Spinal cord (tissue), 9 donors: ENCODE measurements at regions not wholly inside any gene's neighbourhood (a gene's known extent, or its start where the extent isn't known, plus 50 kb on each side); places are given as distances from the start of the nearest gene placed in this dataset.

ENCODE experiments used
- DNase-seq, 6 donors: peaks; one replicate each; pipeline versions ENCODE4 v3.0.0 to v3.0.0-alpha.2; 2013 to 2015; ENCODE audit warnings: low spot score in 6 of 6, low read depth in 4 of 6
- H3K27ac ChIP-seq: one replicate; pipeline ENCODE4 v1.5.1; 2013; ENCODE audit warnings: low read depth, low read length, control low read depth
- H3K27me3 ChIP-seq: one replicate; pipeline ENCODE4 v1.6.1; 2013; ENCODE audit warnings: low read length; ENCODE audit not compliant: control insufficient read depth, insufficient read depth
- H3K36me3 ChIP-seq: one replicate; pipeline ENCODE4 v1.6.1; 2013; ENCODE audit warnings: low read length; ENCODE audit not compliant: control insufficient read depth, insufficient read depth
- H3K4me1 ChIP-seq: one replicate; pipeline ENCODE4 v1.6.1; 2013; ENCODE audit warnings: low read length; ENCODE audit not compliant: control insufficient read depth, insufficient read depth
- H3K4me3 ChIP-seq: one replicate; pipeline ENCODE4 v1.5.1; 2013; ENCODE audit warnings: low read depth, low read length, control low read depth
- H3K9me3 ChIP-seq: one replicate; pipeline ENCODE4 v1.6.1; 2013; ENCODE audit warnings: low read length; ENCODE audit not compliant: control insufficient read depth, insufficient read depth
- WGBS: methylation state at CpG from one replicate; pipeline ENCODE4 v1.1.5; 2013; ENCODE audit warnings: missing lambda C conversion rate; ENCODE audit not compliant: insufficient coverage; 5-methylcytosine and 5-hydroxymethylcytosine counted together
- donor health status: healthy.

DNA sequence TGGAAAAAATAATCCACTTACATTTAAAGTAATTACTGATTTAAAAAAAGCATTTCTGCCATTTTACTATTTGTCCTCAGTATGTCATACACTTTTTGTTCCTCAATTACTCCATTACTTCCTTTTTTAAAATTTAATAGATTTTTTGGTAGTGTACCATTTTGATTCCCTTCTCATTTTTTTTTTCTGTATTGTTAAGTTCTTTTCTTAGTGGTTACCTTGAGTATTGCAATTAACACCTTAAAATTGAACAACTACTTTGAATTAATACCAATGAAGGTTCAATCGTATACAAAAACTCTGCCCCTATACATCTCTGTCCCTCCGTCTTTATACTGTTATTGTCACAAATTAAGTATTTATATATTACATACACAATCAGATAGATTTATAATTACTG, 240.6 kb upstream of the LMCD1 start:
- Histone ChIP-seq H3K36me3 (no peaks in the 10 kb centered on the region), H3K27ac (no peak overlapping the region), H3K9me3 (peaks cover 2% of the 10 kb centered on the region), H3K4me3 (no peak overlapping the region), H3K4me1 (no peaks in the 10 kb centered on the region), H3K27me3 (no peaks in the 10 kb centered on the region)
- no peak for DNase-seq
- no CpG with 5 or more reads among the region's 2 CpGs for WGBS

DNA sequence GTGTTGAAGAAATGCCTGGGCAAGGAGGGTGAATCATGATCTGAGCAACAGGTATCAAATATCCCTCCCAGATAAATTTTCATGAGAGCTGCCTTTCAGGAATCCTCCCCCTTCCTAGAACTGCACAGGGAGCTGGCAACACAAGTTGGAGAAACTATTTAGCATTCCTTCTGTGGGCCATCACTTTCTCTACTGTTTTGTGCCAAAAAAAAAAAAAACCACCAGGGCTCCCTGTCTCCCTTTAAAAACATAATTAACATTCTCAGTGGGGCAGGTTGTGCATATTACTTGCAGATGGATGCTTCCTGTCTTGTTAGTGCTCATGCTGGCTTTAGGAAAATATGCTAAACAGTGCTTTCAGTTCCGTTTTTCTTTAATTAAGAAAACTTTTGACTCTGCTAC, 234.9 kb upstream of the LMCD1 start:
- peak in 3 of 6 donors; percentile 13 to 89 (median 78) for DNase-seq
- WGBS, result 17% methylated on average over 1 of the region's 1 CpG
- H3K36me3 ChIP-seq, result no peaks in the 10 kb centered on the region
- no peaks in the 10 kb centered on the region for H3K4me1 ChIP-seq
- H3K27ac ChIP-seq, result no peak overlapping the region
- no peaks in the 10 kb centered on the region for H3K9me3 ChIP-seq
- H3K4me3 ChIP-seq, result no peak overlapping the region
- H3K27me3 ChIP-seq, result no peaks in the 10 kb centered on the region

DNA sequence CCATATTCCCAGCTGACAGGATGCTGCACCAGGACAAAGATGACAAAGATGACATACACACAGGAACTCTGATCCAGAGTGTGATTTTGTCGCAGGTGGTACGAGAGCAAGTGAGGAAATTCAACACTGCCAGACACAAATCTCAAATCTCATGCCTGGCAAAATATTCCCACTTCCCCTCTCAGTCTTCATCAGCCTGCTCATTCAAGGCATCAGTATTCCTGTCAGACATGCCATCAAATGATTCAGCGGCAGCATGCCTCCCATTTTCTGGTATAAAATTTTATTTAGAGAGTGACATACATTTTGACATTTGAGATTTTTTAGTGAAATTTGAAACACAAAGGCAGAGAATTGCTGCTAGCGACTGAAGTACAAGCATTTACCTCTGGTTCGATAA, 228.1 kb upstream of the LMCD1 start:
- Histone ChIP-seq H3K4me1 (no peaks in the 10 kb centered on the region), H3K4me3 (no peak overlapping the region), H3K36me3 (no peaks in the 10 kb centered on the region), H3K9me3 (no peaks in the 10 kb centered on the region), H3K27me3 (no peaks in the 10 kb centered on the region), H3K27ac (no peak overlapping the region)
- DNase-seq, result peak in 2 of 6 donors; percentile 51 to 75
- 86% methylated on average over 2 of the region's 5 CpGs for WGBS

DNA sequence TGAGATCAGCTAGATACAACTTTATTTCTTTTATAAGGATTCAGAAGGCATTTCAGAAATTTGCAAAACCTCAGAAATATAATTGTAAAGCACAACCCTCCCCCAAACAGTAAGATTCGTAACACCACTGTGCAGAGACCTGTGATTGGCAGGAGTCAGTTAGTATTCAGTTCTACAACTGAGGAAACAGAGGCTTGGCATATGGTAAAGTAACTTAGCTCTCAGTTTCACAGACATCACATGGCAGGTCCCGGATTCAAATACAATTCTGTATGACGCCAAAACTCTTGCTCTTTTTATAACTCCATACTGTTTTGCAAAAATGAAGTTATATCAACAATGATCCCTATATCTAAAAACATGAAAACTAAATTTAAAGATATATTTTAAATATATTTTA, 225.6 kb upstream of the LMCD1 start:
- no CpG with 5 or more reads among the region's 3 CpGs for WGBS
- H3K9me3 ChIP-seq, result no peaks in the 10 kb centered on the region
- H3K36me3 ChIP-seq, result no peaks in the 10 kb centered on the region
- no peaks in the 10 kb centered on the region for H3K4me1 ChIP-seq
- no peaks in the 10 kb centered on the region for H3K27me3 ChIP-seq
- peak in 1 of 6 donors; percentile 57 for DNase-seq
- no peak overlapping the region for H3K4me3 ChIP-seq
- H3K27ac ChIP-seq, result no peak overlapping the region

DNA sequence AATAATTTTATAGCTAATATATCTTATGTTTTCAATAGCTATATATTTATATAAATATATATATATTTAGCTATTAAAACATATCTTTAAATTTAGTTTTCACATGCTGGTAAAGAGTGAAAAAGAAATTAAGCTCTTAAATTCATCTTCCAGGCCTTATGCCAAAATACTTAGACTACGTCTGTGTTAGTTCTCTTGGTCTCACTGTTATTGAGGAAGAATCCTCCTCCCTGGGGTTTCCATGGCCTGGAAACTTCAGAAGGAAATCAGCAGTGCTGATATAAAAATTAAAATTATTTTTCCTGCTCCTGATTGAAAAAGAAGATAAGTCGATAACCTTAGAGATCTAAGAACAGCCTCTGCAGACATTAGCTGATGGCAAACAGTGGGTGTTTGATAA, 225.1 kb upstream of the LMCD1 start:
- no peak overlapping the region for H3K27ac ChIP-seq
- WGBS, result no CpG with 5 or more reads among the region's 2 CpGs
- H3K27me3 ChIP-seq, result no peaks in the 10 kb centered on the region
- no peak for DNase-seq
- no peaks in the 10 kb centered on the region for H3K9me3 ChIP-seq
- no peaks in the 10 kb centered on the region for H3K4me1 ChIP-seq
- no peak overlapping the region for H3K4me3 ChIP-seq
- H3K36me3 ChIP-seq, result no peaks in the 10 kb centered on the region

DNA sequence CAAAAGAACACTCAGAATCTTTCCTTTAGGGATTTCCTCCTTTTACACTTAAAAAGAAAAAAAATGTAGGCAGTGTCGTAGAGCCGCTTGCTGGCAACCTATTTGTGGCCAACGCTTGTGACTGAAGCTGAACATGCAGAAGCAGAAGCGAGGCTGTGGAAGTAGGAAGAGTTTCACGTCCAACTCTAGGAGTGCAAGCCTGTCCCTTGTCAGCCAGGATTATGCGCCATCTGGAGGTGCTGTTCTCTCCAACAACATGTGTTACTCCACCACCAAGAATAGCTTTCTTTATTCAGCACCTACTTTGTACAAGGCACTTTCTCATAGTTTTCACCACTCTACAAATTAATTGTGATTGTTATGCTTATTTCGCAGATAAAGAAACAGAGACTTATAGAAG, 223.2 kb upstream of the LMCD1 start:
- H3K27me3 ChIP-seq, result no peaks in the 10 kb centered on the region
- no peaks in the 10 kb centered on the region for H3K36me3 ChIP-seq
- DNase-seq, result peak in 1 of 6 donors; percentile 93
- H3K9me3 ChIP-seq, result no peaks in the 10 kb centered on the region
- WGBS, result 96% methylated on average over 4 of the region's 7 CpGs
- no peak overlapping the region for H3K27ac ChIP-seq
- no peaks in the 10 kb centered on the region for H3K4me1 ChIP-seq
- no peak overlapping the region for H3K4me3 ChIP-seq

DNA sequence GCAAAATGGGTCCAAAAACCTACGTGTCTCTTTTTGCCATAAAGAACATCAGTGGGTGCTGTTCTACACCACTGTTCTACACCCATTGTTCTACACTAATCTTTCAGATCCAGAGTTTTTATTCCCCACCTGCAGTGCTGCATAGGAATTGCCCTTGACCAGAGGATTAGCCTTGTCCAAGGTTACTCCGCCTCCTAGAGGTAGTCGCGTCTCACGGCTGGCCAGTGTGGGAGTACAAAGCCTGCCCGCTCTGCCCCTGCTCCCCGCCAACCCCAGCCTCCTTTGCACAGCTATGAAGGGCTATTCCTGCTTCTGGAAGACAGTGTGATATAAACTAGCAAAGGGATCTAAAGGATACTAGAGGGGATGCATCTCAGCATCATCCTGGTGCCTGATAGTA, 222.1 kb upstream of the LMCD1 start:
- H3K9me3 ChIP-seq, result no peaks in the 10 kb centered on the region
- no peaks in the 10 kb centered on the region for H3K36me3 ChIP-seq
- 89% methylated on average over 5 of the region's 7 CpGs for WGBS
- H3K27ac ChIP-seq, result no peak overlapping the region
- H3K27me3 ChIP-seq, result no peaks in the 10 kb centered on the region
- H3K4me1 ChIP-seq, result no peaks in the 10 kb centered on the region
- no peak overlapping the region for H3K4me3 ChIP-seq
- no peak for DNase-seq

DNA sequence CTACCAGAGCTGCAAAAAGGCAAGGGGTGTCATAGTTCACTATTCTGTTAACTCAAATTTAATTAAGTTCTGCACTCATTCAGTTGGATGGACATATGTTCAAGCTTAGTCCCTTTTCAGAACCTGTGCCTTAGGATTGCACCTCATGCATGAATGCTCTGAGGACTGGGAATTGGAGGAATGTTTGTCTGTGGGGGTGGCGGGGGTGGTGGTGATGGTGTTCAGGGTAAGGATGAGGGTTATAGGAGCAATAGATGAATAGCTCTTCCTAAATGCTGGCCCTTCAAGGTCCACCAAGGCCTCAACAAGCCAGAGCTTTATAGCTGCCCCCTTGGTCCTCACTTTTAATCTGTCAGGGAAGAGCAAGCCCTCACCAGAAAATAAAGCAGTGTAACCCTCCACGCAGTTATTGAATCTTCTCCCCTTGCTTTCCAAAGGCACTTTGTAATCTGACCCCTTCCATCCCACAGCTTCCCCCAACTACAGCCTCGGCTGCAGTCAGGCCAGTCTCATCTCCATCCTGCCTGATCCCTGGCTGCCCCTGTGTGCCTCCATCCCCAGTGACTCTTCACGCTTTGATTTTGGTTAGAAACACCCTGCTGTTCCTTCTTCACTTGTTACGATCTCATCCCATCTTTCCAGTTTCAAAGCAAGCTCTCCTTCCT, 221.6 kb upstream of the LMCD1 start:
- H3K27ac ChIP-seq, result no peak overlapping the region
- 33% methylated on average over 4 of the region's 5 CpGs for WGBS
- no peaks in the 10 kb centered on the region for H3K36me3 ChIP-seq
- DNase-seq, result no peak
- no peaks in the 10 kb centered on the region for H3K27me3 ChIP-seq
- H3K9me3 ChIP-seq, result no peaks in the 10 kb centered on the region
- no peaks in the 10 kb centered on the region for H3K4me1 ChIP-seq
- no peak overlapping the region for H3K4me3 ChIP-seq

DNA sequence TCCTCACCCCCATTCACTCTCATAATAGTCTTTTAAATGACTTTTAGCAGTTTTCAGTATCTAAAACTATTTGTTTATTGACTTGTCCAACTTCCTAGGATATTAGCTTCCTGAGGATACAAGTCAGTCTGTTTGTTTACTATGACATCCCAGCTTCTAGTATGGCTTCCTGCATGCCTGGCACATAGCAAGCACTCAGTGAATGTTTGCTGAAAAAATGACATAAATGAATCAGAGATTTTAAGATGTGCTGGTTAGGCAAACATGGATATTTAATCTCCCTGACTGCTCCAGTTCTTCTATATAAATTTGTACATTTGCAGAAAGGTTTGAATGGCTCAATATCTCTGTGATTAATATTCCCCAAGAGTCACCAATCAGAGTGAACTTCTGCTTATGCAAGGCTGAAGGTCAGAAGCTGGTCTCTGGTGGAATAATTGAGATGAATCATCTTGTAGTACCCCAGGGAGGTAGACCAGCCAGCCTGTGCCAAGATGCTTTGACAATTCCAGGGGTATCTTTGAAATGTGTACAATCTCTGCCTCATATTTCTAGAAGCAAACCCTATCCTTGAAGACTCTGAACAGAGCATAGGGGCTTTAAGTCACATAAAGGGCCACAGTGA, 219.0 kb upstream of the LMCD1 start:
- Histone ChIP-seq H3K9me3 (no peaks in the 10 kb centered on the region), H3K27ac (no peak overlapping the region), H3K27me3 (no peaks in the 10 kb centered on the region), H3K4me1 (no peaks in the 10 kb centered on the region), H3K36me3 (no peaks in the 10 kb centered on the region), H3K4me3 (no peak overlapping the region)
- DNase-seq, result no peak

DNA sequence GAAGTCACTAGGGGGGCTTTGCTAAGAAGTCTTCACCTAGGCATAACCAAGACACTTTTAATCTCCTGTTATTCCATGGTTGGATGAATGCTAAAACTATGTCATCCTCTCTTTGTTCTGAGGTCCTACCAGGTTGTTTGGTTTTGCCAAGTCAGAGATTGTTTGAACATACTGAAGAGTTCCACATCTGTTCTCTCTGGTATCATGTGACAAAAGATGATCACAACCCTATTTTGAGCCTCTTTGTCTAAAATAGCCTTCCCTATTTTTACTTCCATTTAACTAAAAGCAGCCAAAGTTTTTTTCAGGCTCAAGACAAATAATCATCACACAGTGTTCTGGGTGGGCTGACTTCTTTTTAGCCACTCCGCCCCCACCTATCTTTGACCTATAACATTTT, 218.4 kb upstream of the LMCD1 start:
- no peak overlapping the region for H3K4me3 ChIP-seq
- no peaks in the 10 kb centered on the region for H3K27me3 ChIP-seq
- no peaks in the 10 kb centered on the region for H3K9me3 ChIP-seq
- no peak for DNase-seq
- WGBS, result no CpG with 5 or more reads among the region's 1 CpG
- no peak overlapping the region for H3K27ac ChIP-seq
- no peaks in the 10 kb centered on the region for H3K4me1 ChIP-seq
- H3K36me3 ChIP-seq, result no peaks in the 10 kb centered on the region
